ENCODE measurements at regions not wholly inside any gene's neighbourhood (a gene's known extent, or its start where the extent isn't known, plus 50 kb on each side); places are given as distances from the start of the nearest gene placed in this dataset.

- WGBS: 89% methylated on average over 2 of the region's 2 CpGs
- TF ChIP-seq RAD21 (IDR thresholded peaks at IDR 0.05): no peak
- no peak for TF ChIP-seq REST (IDR thresholded peaks at IDR 0.05)
- no peak for TF ChIP-seq YY1 (IDR thresholded peaks at IDR 0.05)
- no peak for TF ChIP-seq FOXA1 (IDR thresholded peaks at IDR 0.05)
- TF ChIP-seq MAX (IDR thresholded peaks at IDR 0.05): no peak
- TF ChIP-seq CTCF (IDR thresholded peaks at IDR 0.05; ENCODE audit: low read depth, low read length, missing input control): no peak
- no peak for TF ChIP-seq HNF4A (conservative IDR thresholded peaks at IDR 0.05)
- no peak for TF ChIP-seq GABPA (IDR thresholded peaks at IDR 0.05 in 1 of 2, conservative IDR thresholded peaks at IDR 0.05 in 1 of 2)
- TF ChIP-seq EGR1 (IDR thresholded peaks at IDR 0.05; ENCODE audit: low read depth in 2 of 2): no peak
- TF ChIP-seq SP1 (IDR thresholded peaks at IDR 0.05): no peak
- no peak for TF ChIP-seq JUND (IDR thresholded peaks at IDR 0.05)
- Histone ChIP-seq H3K9me3 (ENCODE audit: control insufficient read depth in 4 of 4, low read length in 3 of 4) (no peaks in the 10 kb centered on the region), H3K27ac (ENCODE audit: low read depth in 1 of 2, low read length in 2 of 2) (no peak overlapping the region), H3K27me3 (ENCODE audit: control insufficient read depth in 4 of 4, insufficient read depth in 4 of 4, low read length in 3 of 4) (no peaks in the 10 kb centered on the region), H3K36me3 (ENCODE audit: control insufficient read depth in 4 of 4, insufficient read depth in 3 of 4, low read depth in 1 of 4, low read length in 3 of 4) (no peaks in the 10 kb centered on the region), H3K4me3 (ENCODE audit: low read depth in 1 of 3, low read length in 3 of 3) (no peak overlapping the region), H3K4me1 (ENCODE audit: control insufficient read depth in 4 of 4, insufficient read depth in 4 of 4, low read length in 3 of 4) (no peaks in the 10 kb centered on the region), H3K9ac (ENCODE audit: low read depth in 1 of 2, low read length in 2 of 2) (no peak overlapping the region)
- no peak for DNase-seq (ENCODE audit: low spot score)
Observed at GRCh38 chr2:3121601-3122000, 256.0 kb downstream of the EIPR1 start.

GRCh38 chr2:3117650-3118216 lies 259.9 kb downstream of the EIPR1 start:
- Histone ChIP-seq H3K9ac (ENCODE audit: low read depth in 1 of 2, low read length in 2 of 2) (no peak overlapping the region), H3K9me3 (ENCODE audit: control insufficient read depth in 4 of 4, low read length in 3 of 4) (no peaks in the 10 kb centered on the region), H3K4me3 (ENCODE audit: low read depth in 1 of 3, low read length in 3 of 3) (no peak overlapping the region), H3K36me3 (ENCODE audit: control insufficient read depth in 4 of 4, insufficient read depth in 3 of 4, low read depth in 1 of 4, low read length in 3 of 4) (no peaks in the 10 kb centered on the region), H3K27ac (ENCODE audit: low read depth in 1 of 2, low read length in 2 of 2) (no peak overlapping the region), H3K4me1 (ENCODE audit: control insufficient read depth in 4 of 4, insufficient read depth in 4 of 4, low read length in 3 of 4) (no peaks in the 10 kb centered on the region), H3K27me3 (ENCODE audit: control insufficient read depth in 4 of 4, insufficient read depth in 4 of 4, low read length in 3 of 4) (no peaks in the 10 kb centered on the region)
- TF ChIP-seq REST (IDR thresholded peaks at IDR 0.05): no peak
- TF ChIP-seq RAD21 (IDR thresholded peaks at IDR 0.05): no peak
- no peak for TF ChIP-seq EGR1 (IDR thresholded peaks at IDR 0.05; ENCODE audit: low read depth in 2 of 2)
- DNase-seq (ENCODE audit: low spot score): no peak
- WGBS: 92% methylated on average over 7 of the region's 7 CpGs

All from liver (tissue), 8 donors.